HL-60 (cell line): ENCODE measurements at regions not wholly inside any gene's neighbourhood (a gene's known extent, or its start where the extent isn't known, plus 50 kb on each side); places are given as distances from the start of the nearest gene placed in this dataset.

ENCODE experiments used
- DNase-seq, 2 experiments: peaks; one replicate each; pipeline ENCODE4 v3.0.0-alpha.2; 2010 to 2020; ENCODE audit warnings: low read depth in 1 of 2, low spot score in 1 of 2
- H3K27ac ChIP-seq: fragments of 250-450 bp; sonication (Bioruptor Pico); replicated peaks from 2 replicates; pipeline ENCODE4 v1.5.1; 2020; ENCODE audit warnings: mild to moderate bottlenecking, moderate library complexity
- H3K27me3 ChIP-seq: fragments of 250-450 bp; sonication (Bioruptor Pico); 2 replicates; pipeline ENCODE4 v1.5.1; 2021; ENCODE audit warnings: mild to moderate bottlenecking, moderate library complexity; ENCODE audit not compliant: insufficient read depth, poor library complexity, severe bottlenecking
- H3K4me3 ChIP-seq: replicated peaks from 2 replicates; pipeline ENCODE4 v1.5.1; 2011; ENCODE audit warnings: mild to moderate bottlenecking, control low read depth, low read length; ENCODE audit not compliant: insufficient read depth
- CTCF ChIP-seq: IDR thresholded peaks from one replicate; pipeline ENCODE4 v1.5.1; 2011; ENCODE audit warnings: low read length, control low read depth, inconsistent platforms; ENCODE audit not compliant: insufficient read depth
- GABPA ChIP-seq: IDR thresholded peaks from 2 replicates; pipeline ENCODE4 v1.6.1; 2012; ENCODE audit warnings: low read depth
- POLR2AphosphoS5 ChIP-seq: IDR thresholded peaks from 2 replicates; pipeline ENCODE4 v1.6.1; 2012; ENCODE audit warnings: low read depth
- REST ChIP-seq: IDR thresholded peaks from 2 replicates; pipeline ENCODE4 v1.6.1; 2012; ENCODE audit warnings: low read depth; ENCODE audit not compliant: insufficient replicate concordance
- SPI1 ChIP-seq: IDR thresholded peaks from 2 replicates; pipeline ENCODE4 v1.6.1; 2012; ENCODE audit warnings: low read depth, mild to moderate bottlenecking, borderline replicate concordance

DNA sequence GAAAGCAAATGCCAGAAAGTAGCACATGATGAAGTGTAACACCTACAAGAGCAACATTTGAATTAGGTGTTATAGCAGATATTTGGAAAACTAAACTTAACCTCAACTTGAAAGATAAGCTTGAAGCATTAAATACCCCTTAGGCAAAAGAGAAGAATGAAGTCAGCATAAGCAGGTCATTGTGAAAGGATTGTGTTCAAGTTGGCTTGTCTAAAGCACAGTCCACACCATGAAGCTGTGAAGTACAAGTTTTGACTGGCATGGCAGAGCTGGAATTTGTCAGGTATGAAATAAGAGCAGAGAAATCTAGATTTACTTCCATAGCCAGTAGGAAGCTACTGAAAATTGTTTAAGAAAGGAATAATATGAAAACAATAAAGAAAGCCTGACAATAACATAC is 480.3 kb upstream of the POT1 start:
- H3K27ac ChIP-seq = no peak overlapping the region
- DNase-seq = no peak
- TF ChIP-seq SPI1 (no peak), GABPA (no peak), CTCF (no peak), POLR2AphosphoS5 (no peak), REST (no peak)

DNA sequence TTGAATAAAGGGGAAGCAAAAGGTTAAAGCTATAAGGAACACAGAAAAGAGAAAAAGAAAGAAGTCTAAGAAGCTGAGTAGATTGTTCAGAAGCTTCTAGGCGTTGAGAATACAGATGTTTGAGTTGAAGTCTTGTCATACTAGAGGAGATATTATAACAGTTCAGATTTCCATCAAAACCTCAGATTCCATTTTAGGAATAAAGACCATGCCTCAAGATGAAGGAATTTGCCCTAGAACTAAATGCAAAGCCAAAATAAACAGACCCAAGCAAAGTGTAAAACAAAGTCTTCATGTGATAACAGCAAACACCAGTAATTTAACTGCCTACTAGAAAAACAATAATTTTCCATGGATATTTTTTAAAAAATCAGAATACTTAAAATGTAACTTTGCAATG is 476.5 kb upstream of the POT1 start:
- no peak overlapping the region for H3K27ac ChIP-seq
- H3K27me3 ChIP-seq = no peaks in the 10 kb centered on the region
- TF ChIP-seq GABPA = no peak
- no peak overlapping the region for H3K4me3 ChIP-seq
- DNase-seq = no peak

More for the DNA sequence above, 480.3 kb upstream of the POT1 start:
- no peaks in the 10 kb centered on the region for H3K27me3 ChIP-seq
- no peak overlapping the region for H3K4me3 ChIP-seq

GRCh38 chr7:125399408-125399807 is 469.8 kb upstream of the POT1 start:
- TF ChIP-seq GABPA = no peak
- TF ChIP-seq POLR2AphosphoS5 = no peak
- no peak for TF ChIP-seq REST
- no peak for TF ChIP-seq CTCF
- no peak for TF ChIP-seq SPI1
- H3K27ac ChIP-seq = no peak overlapping the region
- no peak for DNase-seq
- no peak overlapping the region for H3K4me3 ChIP-seq
- no peaks in the 10 kb centered on the region for H3K27me3 ChIP-seq

DNA sequence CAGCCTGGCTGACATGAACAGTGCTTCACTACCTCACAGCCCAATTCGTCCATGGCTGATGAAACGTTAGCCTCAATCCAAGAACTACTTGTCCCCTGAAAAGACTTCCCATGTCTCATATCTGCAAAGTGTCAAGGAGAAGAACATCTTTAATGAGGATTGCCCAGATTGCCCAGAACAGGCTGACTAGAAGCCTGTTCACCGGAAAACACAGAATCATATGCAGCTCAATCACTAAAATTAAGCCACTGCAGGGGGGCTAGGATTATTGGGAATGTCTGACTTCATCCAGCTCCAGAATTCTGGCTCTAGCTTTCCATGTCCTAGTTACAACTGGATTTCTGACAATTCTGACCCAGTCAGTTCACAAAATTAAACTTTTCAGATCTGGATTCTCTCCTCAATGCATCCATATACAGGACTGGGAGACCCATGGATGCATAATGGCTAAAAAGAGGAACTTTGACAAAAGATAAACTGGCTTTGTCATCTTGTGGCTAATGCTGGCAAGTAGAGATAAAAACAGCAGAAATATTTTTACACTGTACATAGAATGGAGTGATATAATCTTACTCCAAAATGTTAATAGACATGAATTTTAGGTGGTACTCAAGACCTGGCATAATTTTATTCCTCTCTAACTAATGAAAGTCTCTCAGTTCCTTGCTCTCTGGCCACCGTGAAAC is 467.0 kb upstream of the POT1 start:
- TF ChIP-seq REST = no peak
- TF ChIP-seq GABPA = no peak
- no peak for TF ChIP-seq POLR2AphosphoS5
- no peak for TF ChIP-seq SPI1
- TF ChIP-seq CTCF = no peak
- H3K4me3 ChIP-seq = no peak overlapping the region
- DNase-seq = peak in 1 of 2 experiments; percentile 8

More for the DNA sequence above, 467.0 kb upstream of the POT1 start:
- Histone ChIP-seq H3K27me3 (no peaks in the 10 kb centered on the region), H3K27ac (no peak overlapping the region)
